ENCODE measurements at regions not wholly inside any gene's neighbourhood (a gene's known extent, or its start where the extent isn't known, plus 50 kb on each side); places are given as distances from the start of the nearest gene placed in this dataset.

- no TSS peak for BruUV-seq (replicated peaks)
- no peaks in the 10 kb centered on the region for H3K4me1 ChIP-seq (ENCODE audit: control insufficient read depth, extremely low read depth, insufficient read depth, low read length)
- no peaks in the 10 kb centered on the region for H3K27me3 ChIP-seq (ENCODE audit: control insufficient read depth in 2 of 2, insufficient read depth in 2 of 2, low read length in 2 of 2)
- intact Hi-C loops (cut with micrococcal nuclease): no loop called here
- DNase-seq (ENCODE audit: low read depth, low spot score) (no peak), FAIRE-seq (no peak)
- ChIA-PET POLR2A (no interaction called here), CTCF (no interaction called here)
- no peak overlapping the region for H2AFZ ChIP-seq (ENCODE audit: low read depth, low read length)
- no peaks in the 10 kb centered on the region for H3K9me3 ChIP-seq (replicated peaks; ENCODE audit: control insufficient read depth, insufficient read depth, low read length)
- dilution Hi-C loops (cut with MboI; ENCODE audit: extremely low pct_ligation_motif_present, low sequenced_read_pairs): no loop called here
- no peaks in the 10 kb centered on the region for H4K20me1 ChIP-seq (replicated peaks; ENCODE audit: control insufficient read depth, extremely low read depth, insufficient read depth, low read length)
- no peaks in the 10 kb centered on the region for H3K36me3 ChIP-seq (ENCODE audit: control insufficient read depth in 2 of 2, extremely low read depth in 1 of 2, insufficient read depth in 2 of 2, low read length in 2 of 2)
- no peak overlapping the region for H3K4me3 ChIP-seq (replicated peaks in 1 of 3; ENCODE audit: insufficient read depth in 1 of 3, low read depth in 1 of 3, low read length in 3 of 3)
- H3K4me2 ChIP-seq (ENCODE audit: insufficient read depth, low read length): no peak overlapping the region
- no peaks in the 10 kb centered on the region for H3K79me2 ChIP-seq (ENCODE audit: control insufficient read depth, insufficient read depth, low read length)
- no peak overlapping the region for H3K27ac ChIP-seq (ENCODE audit: insufficient read depth, low read depth, low read length)
- H3K9me1 ChIP-seq (replicated peaks; ENCODE audit: control insufficient read depth, extremely low read depth, insufficient read depth, low read length): no peaks in the 10 kb centered on the region
- H3K9ac ChIP-seq (replicated peaks; ENCODE audit: extremely low read depth, insufficient read depth, low read length): no peak overlapping the region
- TF ChIP-seq FOS (IDR thresholded peaks at IDR 0.05; ENCODE audit: borderline replicate concordance, insufficient read depth, low read length): no peak
- TF ChIP-seq GATA2 (IDR thresholded peaks at IDR 0.05; ENCODE audit: insufficient read depth, insufficient read length, low read depth, low read length): no peak
- TF ChIP-seq JUN (IDR thresholded peaks at IDR 0.05; ENCODE audit: borderline replicate concordance, insufficient read depth, insufficient read length, low read depth): no peak
- TF ChIP-seq EZH2 (IDR thresholded peaks at IDR 0.05; ENCODE audit: borderline replicate concordance, low read depth, low read length, severe bottlenecking): no peak
- no peak for TF ChIP-seq MYC (IDR thresholded peaks at IDR 0.05; ENCODE audit: low read depth, low read length)
- TF ChIP-seq CTCF (IDR thresholded peaks at IDR 0.05; ENCODE audit: extremely low read depth in 1 of 2, insufficient read depth in 1 of 2, low read depth in 1 of 2, low read length in 2 of 2): no peak
- TF ChIP-seq MAX (IDR thresholded peaks at IDR 0.05; ENCODE audit: insufficient read depth, insufficient read length): no peak
- TF ChIP-seq POLR2AphosphoS5 (IDR thresholded peaks at IDR 0.05; ENCODE audit: insufficient read depth, low read depth, low read length): no peak
- TF ChIP-seq POLR2A (IDR thresholded peaks at IDR 0.05; ENCODE audit: low read depth, low read length): no peak
Observed at GRCh38 chr9:87039809-87040392, 92.6 kb upstream of the GAS1 start.

Measured in endothelial cell of umbilical vein (primary cell).